HG02798 (cell line): ENCODE measurements at regions not wholly inside any gene's neighbourhood (a gene's known extent, or its start where the extent isn't known, plus 50 kb on each side); places are given as distances from the start of the nearest gene placed in this dataset.
"Not testable (repeated sequence)": the region's sequence is repeated elsewhere in the genome, so short reads cannot be mapped to it uniquely, and the experiment has no call there.

Source experiments
- ATAC-seq: cut with Tn5 transposase; IDR thresholded peaks from one replicate; pipeline ENCODE4 v1.9.1; 2021; ENCODE audit warnings: mild to moderate bottlenecking; ENCODE audit not compliant: unreplicated experiment, poor library complexity

DNA sequence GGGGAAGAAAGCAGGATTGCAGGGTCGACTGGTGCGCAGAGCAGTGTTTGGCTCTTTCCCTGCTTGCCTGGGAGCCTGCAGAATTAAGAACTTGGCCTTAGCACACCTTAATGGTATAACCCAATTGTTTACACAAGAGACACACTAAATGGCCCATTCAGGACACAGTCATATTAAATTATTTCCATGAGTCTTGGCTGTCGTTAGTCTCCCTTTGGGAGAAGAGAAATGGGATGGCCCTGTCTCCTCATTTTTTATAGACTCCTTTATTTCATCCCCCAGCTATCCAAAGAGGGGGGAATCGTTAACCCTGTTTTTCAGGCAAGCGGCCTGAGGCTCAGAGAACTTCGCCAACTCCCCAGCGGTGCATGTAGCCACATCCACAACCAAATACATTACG is 282.5 kb downstream of the SUCLA2 start:
- ATAC-seq, result no peak

DNA sequence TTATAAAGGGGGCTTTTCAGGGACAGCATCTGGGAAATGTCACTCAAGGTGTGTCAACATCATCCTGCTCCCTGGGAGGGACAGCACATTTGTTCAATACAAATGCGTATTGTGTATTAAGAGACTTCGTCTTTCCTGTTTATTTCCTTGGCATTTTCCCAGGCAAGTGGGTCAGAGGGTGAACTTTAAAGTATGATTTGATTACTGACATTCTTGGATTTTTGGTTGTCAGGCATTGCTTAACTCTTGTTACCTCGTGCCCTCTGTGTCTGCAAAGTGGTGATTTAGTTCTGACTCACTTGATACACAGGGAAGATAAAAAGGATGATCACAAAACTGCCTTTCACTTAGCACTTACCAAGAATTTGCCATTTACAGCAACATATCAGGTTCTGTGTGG is 292.7 kb downstream of the SUCLA2 start:
- ATAC-seq, result no peak

DNA sequence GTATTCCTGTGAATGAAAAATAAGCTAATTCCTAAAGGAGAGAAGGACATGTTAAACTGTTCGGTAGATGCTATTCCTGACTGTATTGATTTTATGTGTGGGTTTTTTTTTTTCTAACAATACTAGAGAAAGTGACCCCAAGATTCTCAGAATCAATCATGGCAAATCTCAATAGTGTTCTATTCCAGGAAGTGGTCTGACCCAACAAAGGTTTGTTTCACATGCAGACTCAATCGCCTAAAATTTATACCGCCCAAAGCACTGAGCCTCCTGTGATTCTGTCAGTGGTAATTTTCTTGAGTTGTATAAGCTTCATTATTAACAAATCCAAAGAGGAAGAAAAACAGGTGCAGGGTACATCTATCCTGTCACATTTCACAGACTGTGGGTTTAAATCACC is 293.7 kb downstream of the SUCLA2 start:
- no peak for ATAC-seq

DNA sequence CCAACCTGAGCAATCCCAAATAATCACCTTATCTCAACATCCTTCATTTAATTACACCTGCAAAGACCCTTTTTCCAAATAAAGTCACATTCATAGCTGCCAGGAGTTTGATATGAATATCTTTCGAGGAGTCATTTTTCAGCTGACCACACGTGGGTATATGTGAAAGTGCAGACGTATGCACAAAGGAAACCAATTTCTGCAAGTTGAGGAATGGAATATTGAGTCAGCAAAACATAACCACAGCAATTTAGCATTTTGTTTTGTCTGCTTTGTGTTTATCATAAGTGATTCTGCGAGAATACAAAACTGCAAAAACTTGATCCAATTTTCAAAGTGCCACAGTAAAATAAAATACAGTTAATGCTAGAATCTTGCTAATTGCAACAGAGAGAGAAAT is 295.9 kb downstream of the SUCLA2 start:
- no peak for ATAC-seq

DNA sequence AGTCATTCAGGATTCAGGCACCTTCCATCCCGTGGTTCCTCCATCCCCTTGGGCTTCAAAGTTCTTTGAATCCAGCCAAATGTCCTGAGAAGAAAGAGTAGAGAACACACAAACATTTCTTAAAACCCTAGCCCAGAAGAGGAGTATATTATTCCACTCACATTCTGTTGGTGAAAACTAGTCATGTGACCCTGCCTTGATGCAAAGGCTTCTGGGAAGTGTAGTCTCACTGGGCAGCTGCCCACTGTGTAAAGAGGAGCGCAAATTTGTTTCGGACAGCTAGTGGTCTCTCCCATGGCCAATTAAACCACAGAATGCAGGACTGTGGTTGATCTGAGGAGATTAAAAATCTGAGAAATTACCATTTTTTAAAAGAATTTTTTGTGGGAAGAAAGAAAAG is 304.4 kb downstream of the SUCLA2 start:
- ATAC-seq, result no peak

DNA sequence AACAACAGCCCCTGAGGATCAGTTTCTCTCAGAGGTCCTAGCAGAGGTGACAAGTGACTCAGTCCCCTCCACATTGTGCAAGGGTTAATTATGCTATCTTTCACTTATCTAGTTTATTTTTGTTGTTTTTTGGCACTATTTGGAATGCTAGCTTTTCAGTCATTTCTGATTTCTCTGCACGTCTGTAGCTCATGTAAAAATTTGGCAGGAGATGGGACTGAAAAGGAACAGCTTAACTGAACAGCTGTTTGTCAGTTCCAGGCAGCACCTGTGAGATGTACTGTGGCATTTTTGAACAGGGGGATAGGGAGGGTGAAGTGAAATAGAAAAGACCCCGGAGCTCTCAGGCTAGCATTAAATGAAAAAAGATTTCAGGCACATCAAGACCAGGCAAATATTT is 313.5 kb downstream of the SUCLA2 start:
- ATAC-seq, result no peak

DNA sequence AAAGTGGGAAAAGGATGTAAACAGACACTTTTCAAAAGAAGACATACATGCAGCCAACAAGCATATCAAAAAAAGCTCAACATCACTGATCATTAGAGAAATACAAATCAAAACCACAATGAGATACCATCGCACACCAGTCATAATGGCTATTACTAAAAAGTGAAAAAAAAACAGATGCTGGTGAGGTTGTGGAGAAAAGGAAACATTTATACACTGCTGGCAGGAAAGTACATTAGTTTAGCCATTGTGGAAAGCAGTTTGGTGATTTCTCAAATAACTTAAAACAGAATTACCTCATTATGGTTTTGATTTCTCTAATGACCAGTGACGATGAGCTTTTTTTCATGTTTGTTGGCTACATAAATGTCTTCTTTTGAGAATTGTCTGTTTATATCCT is 315.9 kb downstream of the SUCLA2 start:
- not testable (repeated sequence) for ATAC-seq

DNA sequence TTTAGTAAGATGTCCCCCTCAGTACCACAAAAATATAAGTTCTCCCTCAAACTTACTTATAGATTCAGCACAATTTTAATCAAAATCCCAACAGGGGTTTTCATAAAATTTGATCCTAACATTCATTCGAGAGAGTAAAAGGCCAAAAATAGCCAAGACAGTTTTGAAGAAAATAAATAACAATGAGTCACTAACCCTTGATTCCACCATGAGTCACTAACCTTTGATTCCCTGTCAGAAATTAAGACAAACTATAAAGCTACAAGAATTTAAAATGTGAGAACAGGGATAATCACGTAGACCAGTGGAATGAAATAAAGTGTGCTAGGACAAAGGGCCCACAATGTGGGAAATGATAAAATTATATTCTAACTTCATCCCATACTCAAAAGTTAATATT is 320.3 kb downstream of the SUCLA2 start:
- no peak for ATAC-seq

DNA sequence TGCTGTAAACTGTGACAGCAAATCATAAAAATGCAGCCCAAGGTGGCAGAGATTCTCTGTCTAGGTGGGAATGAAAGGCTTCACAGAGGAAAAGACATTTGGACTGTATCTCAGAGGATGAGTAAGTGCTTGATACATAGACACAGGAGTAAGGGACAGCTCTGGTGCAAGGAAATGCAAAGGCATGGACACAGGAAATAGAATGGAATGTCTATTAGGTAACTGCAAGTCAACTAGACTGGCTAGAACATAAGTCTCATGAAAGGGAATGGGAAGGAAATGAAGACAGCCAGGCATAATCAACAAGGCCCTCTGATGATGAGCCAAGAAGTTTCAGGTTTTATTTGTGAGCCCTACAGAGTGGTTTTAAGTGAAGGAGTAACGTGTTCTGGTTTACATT is 321.7 kb downstream of the SUCLA2 start:
- no peak for ATAC-seq

DNA sequence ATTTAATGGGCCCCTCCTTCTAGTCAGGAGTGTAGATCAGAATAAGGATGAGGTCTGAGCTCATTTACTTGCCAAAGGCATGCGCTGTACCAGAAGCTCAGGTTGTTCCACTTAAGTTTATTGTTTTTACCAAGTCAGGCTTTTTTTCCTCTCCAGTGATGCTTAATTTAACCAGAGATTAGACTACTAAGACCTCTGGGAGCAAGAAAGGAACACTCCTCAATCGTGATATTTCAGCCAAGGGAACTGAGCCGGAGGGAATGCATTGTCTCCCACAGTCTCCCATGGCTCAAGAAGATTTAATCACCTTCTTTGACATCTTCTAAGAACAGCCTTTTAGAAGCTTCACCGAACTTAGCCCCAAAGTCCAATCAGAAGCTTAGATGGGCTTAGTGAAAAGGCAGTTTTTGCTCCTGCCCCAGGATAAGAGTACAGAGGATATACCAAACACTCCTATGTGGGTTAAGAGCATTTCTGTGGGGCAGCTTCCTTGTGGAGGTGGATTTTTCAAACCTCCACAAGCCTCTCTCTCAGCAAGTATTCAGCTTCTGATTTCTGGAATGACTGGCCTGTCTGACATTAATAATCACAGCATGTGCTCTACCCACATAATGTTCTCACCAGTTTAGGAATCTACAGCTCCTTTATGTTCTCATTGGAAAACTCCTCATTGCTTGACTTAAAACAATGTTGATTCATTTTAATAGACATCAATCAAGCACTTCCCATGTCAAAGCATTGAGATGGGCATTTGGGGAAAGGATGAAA is 322.7 kb downstream of the SUCLA2 start:
- no peak for ATAC-seq

DNA sequence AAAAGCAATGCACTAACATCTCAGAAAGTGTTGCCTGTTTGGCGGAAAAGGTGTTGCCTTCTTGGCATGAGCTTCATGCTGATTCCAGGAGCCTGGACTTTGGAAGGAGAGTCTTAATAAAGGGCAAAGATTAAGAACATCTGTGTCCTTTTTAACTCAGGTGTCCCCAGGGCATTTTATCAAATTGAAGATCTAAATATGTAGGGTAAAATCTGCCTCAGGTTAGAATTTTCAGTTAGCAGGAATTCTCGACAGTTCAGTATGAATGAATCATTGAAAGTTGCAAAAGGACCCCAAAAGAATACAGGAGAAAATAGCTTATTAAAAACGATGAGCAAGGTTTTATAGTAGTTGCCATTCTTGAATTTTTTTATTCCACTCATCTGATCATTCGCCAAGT is 325.2 kb downstream of the SUCLA2 start:
- ATAC-seq, result no peak

DNA sequence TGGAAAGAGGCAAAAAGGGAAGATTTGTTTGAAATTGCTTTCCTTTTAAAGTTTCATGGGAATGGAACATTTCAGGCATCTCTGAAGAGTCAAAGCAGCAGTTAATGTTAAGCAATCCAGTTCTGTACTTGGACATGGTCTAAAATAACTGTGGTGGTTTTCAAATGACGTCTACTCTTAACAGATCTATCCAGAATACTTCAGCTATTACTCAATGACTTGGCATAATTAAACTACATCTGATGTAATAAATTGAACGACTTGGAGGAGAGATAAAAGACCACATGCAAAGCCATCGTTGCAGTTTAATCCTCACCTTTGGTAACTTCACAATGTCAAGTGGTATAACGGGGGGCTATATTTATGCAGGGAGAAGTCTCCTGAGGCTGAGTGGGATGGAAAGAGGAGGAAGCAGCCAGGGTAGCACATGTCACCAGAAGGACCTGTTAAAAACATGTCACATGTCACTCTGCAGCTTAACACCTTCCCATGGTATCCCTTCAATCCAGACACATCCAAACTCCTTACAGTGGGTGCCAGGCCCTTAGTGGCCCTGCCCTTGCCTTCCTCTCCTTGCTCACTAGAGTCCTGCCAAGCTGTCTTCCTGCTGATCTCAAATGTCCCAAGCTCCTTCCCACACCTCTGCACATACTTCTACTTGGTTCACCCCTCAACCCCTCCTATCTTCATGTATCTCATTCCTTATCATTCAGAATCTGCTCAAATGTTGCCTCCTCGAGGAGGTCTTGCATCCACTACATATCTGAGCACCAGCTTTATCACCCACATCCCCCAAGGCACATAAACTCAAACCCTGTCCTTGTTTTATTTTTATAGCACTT is 327.8 kb downstream of the SUCLA2 start:
- no peak for ATAC-seq

DNA sequence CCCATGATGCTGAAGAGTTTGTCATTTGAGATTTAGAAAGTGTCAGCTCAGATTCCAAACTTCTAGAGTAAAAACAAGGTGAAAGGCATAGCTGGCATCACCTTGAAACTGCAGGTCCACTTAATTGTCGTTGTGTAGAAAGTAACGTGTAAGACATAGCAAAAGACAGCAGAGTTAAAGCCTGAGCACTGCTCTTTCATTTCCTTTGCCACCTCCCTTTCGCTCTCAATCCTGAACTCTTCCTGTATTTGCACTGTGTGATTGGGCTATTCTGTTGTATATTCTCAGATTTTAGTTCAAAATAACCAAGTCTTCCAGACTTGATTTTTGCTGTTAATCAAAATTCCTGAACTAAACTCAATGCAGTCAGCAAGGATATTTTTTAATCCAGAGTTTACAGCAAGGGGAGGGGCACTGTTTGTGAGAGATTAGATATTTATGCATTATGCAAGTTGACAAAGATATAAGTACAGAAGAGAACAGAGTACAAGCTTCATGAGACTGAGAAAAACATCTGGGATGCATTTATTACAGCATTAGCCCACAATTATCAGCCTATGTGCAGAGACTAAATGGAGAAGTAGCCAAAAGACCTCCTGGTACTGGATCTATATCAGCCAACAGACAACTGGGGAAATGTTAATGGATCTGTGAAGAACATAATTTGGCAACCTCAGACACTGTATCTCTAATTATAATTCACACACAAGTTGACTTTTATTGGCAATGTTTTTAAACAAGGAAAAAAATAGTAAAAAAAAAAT is 328.6 kb downstream of the SUCLA2 start:
- ATAC-seq, result no peak

DNA sequence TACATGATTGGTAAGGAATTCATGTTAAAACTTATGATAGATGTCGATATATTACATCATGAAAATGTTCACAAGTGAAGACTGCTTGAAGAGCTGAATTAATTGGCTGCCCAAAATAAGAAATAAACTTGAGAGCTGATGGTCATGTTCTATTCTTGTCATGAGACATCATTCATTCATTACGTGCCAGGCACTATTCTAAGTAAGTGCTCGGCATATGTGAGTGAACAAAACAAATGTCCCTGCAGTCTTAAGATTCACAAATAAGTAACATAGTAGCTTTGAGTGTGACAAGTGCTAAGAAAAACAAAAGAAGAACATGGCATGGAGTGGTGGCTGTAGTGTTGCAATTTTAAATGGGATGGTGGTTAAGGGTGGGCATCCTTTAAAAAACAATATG is 329.3 kb downstream of the SUCLA2 start:
- no peak for ATAC-seq

DNA sequence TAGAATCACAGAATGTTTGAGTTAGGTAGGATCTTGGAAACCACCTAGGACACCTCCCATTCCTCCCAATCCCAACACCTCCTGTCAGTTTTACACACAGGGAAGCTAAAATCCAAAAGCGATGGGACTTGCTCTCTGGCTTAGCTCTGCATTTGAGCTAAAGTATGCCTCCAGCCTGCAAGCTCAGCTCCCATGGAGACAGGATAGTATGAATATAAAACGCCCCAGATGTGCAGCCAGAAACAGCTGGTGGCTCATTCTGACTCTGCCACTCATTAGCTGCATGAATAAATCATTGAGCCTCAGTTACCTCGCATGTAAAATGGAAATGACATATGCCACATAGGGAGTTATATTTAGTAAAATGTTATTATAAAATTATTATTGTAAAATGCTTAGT is 336.0 kb downstream of the SUCLA2 start:
- no peak for ATAC-seq

DNA sequence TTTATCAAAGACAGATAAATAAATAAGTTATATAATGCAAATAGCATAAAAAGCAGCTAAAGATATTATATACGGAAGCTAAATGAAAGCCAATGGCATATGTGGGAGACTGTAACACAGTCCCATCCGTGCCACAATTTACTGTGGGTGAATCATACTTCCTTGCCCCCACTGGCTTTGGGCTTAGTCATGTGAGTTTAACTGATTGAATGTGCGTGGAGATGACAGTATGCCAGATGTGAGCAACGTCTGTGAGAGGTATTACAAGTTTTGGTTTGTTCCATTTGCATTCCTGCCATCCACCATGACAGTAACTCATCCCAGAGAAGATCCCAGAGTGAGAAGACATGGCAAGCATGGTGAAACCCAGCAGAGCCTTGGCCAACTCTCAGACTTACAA is 340.0 kb downstream of the SUCLA2 start:
- no peak for ATAC-seq

DNA sequence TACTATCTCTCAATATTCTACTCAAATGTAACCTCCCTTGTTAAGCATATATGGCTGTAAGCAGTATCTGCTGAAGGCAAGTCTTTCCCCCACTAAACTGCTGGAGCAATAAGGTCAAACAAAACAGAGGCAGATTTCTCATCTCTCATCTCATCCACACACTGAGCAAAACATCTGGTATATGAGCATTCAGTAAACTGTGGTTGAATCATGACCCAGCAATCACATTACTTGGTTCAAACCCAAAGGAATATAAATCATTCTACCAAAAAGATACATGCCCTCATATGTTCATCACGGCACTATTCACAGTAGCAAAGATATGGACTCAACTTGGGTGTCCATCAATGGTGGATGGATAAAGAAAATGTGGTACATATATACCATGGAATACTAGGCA is 344.4 kb downstream of the SUCLA2 start:
- ATAC-seq, result no peak

DNA sequence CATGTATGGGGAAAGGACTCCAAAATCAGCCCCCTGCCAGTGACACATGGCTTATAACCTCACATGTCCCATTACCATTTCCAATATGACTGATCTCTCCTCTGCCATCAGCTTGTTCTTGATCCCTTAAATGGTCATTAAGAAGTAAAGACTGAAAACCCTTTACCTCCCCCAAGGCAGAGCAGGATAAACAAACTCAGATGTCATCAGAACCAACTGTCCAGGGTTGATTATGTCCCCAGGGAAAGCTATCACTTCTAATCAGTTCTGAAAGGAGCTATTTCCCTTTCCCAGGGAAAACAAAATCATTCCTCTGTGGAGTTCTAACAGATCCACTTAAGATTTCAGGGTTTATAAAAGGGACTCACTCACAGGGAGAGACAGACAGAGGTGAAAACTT is 350.9 kb downstream of the SUCLA2 start:
- no peak for ATAC-seq

DNA sequence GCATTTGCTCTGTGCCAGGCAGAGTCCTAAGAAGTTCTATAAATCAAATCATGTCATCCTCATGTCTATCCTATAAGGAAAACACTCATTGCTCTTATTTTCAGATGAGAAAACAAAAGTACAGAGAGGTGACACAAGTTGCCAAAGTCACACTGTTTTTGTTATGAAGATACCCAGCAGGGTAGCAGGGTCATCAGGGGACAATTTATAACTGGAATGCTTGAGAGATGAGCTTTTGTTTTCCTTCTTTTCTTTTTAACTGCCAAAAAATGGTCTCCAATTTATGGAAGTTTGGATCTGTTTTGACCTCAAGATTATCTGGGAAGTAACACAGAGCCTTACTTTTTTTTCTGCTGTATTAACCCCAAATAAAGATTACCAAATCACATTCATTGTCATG is 354.1 kb downstream of the SUCLA2 start:
- ATAC-seq, result no peak

DNA sequence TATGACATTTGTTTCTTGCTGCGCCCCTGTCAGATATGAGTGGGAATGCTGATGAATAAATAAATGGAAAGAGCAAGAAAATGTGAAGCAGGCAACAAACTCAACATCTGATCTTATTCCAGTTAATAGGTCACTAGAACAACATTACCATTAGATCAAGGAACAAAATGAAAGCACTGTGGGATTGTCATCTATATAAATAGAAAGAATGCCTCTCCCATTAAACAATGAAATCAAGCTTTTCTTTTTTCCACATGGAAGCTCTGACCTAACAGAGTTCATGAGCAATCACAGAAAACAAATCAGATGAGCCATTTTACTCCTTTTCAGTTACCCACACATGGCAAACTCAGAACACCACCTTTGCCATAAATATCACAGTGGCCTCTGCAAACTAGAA is 354.8 kb downstream of the SUCLA2 start:
- ATAC-seq, result no peak
